ENCODE measurements at regions not wholly inside any gene's neighbourhood (a gene's known extent, or its start where the extent isn't known, plus 50 kb on each side); places are given as distances from the start of the nearest gene placed in this dataset.

DNA sequence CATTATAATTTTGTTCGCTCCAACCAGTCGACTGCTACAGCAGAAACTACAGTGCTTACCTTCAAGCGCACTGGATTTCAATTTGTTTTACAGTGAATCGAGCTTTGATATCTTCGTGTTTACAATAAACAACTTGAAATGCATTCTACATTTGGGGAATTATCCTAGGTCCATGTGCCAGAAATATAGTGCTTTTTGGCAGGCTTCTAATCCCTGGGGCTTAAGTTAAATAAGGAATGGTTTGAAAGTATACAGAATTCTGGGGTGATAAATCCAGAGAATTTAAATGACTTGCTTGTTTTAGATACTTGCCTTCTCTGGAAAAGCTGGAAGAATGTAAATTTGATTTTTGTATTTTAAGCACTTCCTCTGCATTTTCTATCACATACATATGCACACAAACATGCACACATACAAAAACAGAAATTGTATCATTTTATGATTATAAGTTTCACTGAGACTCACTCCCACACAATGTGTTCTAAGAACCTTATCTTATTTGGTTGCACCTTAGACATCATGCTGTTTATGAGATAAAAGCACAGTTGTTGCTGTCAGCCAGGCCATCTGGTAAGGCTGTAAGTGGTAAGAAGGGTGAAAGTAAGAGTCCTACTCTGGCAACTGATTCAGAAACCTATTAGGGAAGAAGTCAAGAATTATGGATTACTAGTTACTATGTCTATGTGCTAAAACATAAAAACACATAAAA, 347.2 kb upstream of the KCND2 start:
- Histone ChIP-seq H3K36me3 (ENCODE audit: control insufficient read depth, insufficient read depth, low read length) (no peaks in the 10 kb centered on the region), H3K27me3 (replicated peaks; ENCODE audit: control insufficient read depth, insufficient read depth, low read length) (no peaks in the 10 kb centered on the region), H3K4me3 (replicated peaks; ENCODE audit: low read depth, low read length) (no peak overlapping the region)
- TF ChIP-seq, protein P1, sequence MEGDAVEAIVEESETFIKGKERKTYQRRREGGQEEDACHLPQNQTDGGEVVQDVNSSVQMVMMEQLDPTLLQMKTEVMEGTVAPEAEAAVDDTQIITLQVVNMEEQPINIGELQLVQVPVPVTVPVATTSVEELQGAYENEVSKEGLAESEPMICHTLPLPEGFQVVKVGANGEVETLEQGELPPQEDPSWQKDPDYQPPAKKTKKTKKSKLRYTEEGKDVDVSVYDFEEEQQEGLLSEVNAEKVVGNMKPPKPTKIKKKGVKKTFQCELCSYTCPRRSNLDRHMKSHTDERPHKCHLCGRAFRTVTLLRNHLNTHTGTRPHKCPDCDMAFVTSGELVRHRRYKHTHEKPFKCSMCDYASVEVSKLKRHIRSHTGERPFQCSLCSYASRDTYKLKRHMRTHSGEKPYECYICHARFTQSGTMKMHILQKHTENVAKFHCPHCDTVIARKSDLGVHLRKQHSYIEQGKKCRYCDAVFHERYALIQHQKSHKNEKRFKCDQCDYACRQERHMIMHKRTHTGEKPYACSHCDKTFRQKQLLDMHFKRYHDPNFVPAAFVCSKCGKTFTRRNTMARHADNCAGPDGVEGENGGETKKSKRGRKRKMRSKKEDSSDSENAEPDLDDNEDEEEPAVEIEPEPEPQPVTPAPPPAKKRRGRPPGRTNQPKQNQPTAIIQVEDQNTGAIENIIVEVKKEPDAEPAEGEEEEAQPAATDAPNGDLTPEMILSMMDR (IDR thresholded peaks at IDR 0.05; ENCODE audit: insufficient read depth, low read length, poor library complexity, severe bottlenecking) = no peak
- DNase-seq (ENCODE audit: extremely low read depth, insufficient read length) = no peak

GRCh38 chr7:119929891-119930290, 343.1 kb upstream of the KCND2 start:
- no peak for DNase-seq (ENCODE audit: extremely low read depth, insufficient read length)
- Histone ChIP-seq H3K36me3 (ENCODE audit: control insufficient read depth, insufficient read depth, low read length) (no peaks in the 10 kb centered on the region), H3K4me3 (replicated peaks; ENCODE audit: low read depth, low read length) (no peak overlapping the region), H3K27me3 (replicated peaks; ENCODE audit: control insufficient read depth, insufficient read depth, low read length) (no peaks in the 10 kb centered on the region)
- TF ChIP-seq, protein P1 (IDR thresholded peaks at IDR 0.05; ENCODE audit: insufficient read depth, low read length, poor library complexity, severe bottlenecking) = no peak

DNA sequence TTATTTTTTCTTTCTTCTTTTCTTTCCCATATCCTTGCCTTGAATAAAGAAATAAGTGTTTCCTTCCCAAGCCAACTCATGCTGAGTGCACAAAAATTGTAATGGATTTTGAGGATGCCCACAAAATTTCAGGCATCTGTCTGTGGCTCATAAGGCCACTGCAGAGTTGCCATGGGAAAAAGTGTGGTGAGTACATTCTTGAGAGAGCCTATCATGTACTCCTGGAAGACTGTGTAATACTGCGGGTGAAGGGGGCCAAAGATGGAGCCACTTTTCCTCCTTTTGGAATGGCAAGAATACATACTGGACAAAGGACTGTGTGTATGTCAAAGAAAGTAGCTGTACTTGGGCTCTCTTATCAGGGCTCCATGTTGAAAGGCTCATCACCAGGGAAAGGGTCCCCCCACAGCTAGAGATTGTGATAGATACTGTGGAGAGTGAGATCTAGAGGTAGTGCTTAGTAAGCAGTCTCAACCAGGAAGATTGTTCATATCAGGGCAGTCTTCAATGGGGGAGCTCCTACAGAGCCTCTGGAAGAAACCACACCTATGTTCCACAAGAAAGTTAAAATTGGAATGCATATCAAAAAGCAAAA, 341.6 kb upstream of the KCND2 start:
- no peak for DNase-seq (ENCODE audit: extremely low read depth, insufficient read length)
- no peak overlapping the region for H3K4me3 ChIP-seq (replicated peaks; ENCODE audit: low read depth, low read length)
- no peaks in the 10 kb centered on the region for H3K27me3 ChIP-seq (replicated peaks; ENCODE audit: control insufficient read depth, insufficient read depth, low read length)
- H3K36me3 ChIP-seq (ENCODE audit: control insufficient read depth, insufficient read depth, low read length) = no peaks in the 10 kb centered on the region
- TF ChIP-seq, protein P1 (IDR thresholded peaks at IDR 0.05; ENCODE audit: insufficient read depth, low read length, poor library complexity, severe bottlenecking) = no peak

DNA sequence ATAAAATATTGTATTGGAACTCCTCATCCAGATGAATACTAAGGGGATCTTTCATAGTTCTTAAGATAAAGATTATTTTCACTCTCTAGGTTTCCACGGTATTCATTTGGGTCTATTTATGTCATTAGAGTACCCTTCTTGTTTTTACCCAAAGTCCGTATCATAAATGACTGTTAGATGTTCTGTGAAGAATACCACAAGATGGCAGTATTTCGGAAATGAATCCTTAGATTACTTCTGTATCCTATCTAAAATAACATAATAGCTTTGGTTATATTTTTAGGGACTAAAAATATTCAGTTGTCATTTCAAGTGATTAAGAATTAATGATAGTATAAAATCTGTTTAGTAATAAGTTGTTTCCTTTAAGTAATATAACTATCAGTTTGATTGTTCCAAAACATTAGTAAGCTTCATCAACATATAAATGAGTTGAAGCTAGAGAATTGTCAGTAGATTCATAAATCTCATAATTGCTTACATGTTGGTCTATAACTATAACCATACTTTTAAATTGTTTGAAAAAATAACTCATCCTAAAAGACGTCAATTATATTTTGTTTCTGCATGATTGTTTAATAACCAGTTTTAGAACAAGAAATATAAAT, 337.5 kb upstream of the KCND2 start:
- Histone ChIP-seq H3K27me3 (replicated peaks; ENCODE audit: control insufficient read depth, insufficient read depth, low read length) (no peaks in the 10 kb centered on the region), H3K4me3 (replicated peaks; ENCODE audit: low read depth, low read length) (no peak overlapping the region), H3K36me3 (ENCODE audit: control insufficient read depth, insufficient read depth, low read length) (no peaks in the 10 kb centered on the region)
- TF ChIP-seq, protein P1 (IDR thresholded peaks at IDR 0.05; ENCODE audit: insufficient read depth, low read length, poor library complexity, severe bottlenecking) = peak; percentile 49
- DNase-seq (ENCODE audit: extremely low read depth, insufficient read length) = peak; percentile 1

DNA sequence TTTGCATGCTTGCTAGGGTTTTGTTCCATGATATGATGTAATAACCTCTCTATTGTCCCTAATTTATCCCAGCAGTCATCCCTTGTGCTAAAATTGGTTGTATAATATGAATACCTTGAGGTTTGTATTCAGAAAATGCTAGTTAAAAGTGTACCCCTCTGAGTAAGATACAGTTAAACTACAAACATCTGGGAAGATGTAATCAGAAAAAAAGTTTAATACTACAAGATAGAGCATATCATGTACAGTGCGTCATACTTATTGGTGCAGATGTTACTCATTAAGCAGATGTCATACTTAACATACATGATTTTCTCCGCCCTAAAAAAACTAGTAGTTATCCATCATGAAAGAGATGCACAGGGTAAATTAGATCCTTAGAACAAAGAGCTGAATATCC, 336.1 kb upstream of the KCND2 start:
- Histone ChIP-seq H3K27me3 (replicated peaks; ENCODE audit: control insufficient read depth, insufficient read depth, low read length) (no peaks in the 10 kb centered on the region), H3K4me3 (replicated peaks; ENCODE audit: low read depth, low read length) (no peak overlapping the region), H3K36me3 (ENCODE audit: control insufficient read depth, insufficient read depth, low read length) (no peaks in the 10 kb centered on the region)
- no peak for DNase-seq (ENCODE audit: extremely low read depth, insufficient read length)
- TF ChIP-seq, protein P1 (IDR thresholded peaks at IDR 0.05; ENCODE audit: insufficient read depth, low read length, poor library complexity, severe bottlenecking) = no peak
